ENCODE measurements at regions not wholly inside any gene's neighbourhood (a gene's known extent, or its start where the extent isn't known, plus 50 kb on each side); places are given as distances from the start of the nearest gene placed in this dataset.
"Not testable (repeated sequence)": the region's sequence is repeated elsewhere in the genome, so short reads cannot be mapped to it uniquely, and the experiment has no call there.

DNA sequence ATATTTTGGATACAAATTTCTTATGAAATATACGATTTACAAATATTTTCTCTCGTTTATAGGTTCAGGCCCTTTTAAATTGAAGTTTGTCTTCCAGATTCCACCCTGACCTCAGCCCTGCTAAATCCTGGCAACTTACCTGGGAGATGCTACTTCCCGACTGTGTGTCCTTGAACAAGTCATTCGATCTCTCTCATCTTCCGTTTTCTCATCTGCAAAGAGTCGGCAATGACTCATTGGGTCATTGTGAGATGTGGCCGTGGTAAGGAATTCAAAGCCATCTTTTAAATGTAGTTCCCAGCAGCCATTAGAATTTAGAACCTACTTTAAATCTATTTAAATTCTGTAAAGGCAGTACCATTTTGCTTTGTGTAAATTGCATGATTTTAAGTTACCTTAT is 72.5 kb downstream of the LHX2 start:
- DNase-seq (ENCODE audit: low spot score), result no peak
- intact Hi-C loops (cut with DNase I), result no loop called here

DNA sequence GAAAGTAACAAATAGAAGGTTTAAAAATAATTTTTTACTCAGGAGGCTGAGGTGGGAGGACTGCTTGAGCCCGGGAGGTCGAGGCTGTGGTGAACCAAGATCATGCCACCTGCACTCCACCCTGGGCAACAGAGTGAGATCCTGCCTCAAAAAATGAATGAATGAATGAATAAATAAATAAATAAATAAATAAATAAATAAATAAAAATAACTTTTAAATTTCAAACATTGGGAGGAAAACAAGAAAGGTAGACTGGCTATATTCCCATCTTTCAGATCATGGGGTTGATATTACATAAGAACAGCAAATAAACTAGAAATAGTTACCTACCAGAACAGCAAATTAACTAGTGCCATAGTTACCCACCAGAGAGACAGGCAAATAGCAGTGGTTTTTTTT is 75.7 kb downstream of the LHX2 start:
- DNase-seq (ENCODE audit: low spot score), result no peak
- intact Hi-C loops (cut with DNase I), result no loop called here

DNA sequence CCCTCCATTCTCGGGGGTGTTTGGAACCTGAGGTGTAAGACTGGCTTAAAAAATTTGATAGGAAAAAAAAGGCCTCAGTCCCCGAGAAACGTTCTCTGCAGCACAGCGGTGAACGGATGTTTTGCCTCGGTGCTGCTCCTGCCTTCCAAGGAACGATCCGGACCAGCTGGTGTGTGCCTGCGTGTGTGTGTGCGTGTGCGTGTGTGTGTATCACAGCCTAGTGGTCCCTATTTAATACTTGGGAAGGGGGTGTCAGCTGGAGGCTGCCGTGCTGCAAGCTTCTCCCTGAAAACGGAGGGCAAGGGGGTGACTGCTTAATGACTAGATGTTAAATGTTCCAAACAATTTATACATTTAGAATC is 76.9 kb downstream of the LHX2 start:
- no peak for DNase-seq (ENCODE audit: low spot score)
- intact Hi-C loops (cut with DNase I), result no loop called here

DNA sequence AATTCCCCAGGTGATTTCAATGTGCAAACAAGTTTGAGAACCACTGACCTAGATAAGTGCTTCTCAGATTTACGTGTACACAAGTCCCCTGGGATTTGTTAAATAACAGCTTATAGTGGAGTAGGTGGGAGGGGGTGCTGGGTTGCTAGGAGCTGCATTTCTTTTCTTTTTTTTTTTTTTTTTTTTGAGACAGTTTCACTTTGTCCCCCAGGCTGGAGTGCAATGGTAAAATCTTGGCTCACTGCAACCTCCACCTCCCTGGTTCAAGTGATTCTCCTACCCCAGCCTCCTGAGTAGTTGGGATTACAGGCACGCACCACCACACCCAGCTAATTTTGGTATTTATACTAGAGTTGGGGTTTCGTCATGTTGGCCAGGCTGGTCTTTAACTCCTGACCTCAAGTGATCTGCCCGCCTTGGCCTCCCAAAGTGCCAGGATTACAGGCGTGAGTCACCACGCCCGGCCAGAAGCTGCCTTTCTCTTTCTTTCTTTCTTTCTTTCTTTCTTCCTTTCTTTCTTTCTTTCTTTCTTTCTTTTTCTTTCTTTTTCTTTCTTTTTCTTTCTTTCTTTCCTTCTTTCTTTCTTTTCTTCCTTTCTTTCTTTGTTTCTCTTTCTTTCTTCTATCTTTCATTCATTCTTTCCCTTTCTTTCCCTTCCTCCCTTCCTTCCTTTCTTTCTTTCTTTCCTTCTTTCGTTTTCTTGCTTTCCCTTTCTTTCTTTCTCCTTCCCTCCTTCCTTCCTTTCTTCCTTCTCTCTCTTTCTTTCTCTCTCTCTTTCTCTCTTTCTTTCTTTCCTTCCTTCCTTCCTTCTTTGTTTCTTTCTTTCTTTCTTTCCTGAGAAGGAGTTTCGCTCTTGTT is 78.3 kb downstream of the LHX2 start:
- DNase-seq (ENCODE audit: low spot score); intact Hi-C loops (cut with DNase I): not testable (repeated sequence)

DNA sequence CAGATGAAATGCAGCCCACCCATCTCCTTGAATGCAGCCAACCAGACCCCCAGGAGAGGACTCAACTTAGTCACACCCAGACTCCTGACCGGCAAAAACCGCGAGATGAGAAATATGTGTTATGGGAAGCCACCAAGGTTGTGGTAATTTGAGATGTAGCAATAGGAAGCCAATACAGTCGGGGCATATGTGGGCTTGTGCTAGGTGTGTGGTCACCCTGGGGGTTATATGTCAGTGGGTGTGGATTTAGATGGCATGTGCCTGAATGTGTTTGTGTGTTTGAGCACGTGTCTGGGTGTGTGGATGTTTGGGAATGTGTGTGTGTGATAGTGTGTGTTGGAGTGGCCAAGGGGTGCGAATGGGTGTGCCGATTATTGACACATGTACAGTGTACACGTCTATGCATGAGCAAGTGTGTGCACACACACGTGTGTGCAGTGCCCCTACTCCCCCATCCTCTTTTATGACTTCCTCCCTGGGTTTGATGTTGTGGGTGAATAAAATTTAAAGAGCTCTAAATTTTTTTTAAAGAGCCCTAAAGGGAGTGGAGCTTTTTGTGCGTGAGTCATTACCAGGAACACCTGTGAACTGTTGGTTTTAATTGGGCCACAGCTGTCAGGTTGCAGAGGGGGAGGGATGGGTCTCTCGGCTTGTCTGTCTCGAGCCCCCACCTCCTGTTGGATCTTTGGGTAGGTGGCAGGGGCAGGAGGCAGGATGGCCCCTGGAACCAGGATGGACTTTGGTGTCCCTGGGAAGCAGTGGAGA is 86.8 kb downstream of the LHX2 start:
- no peak for DNase-seq (ENCODE audit: low spot score)
- intact Hi-C loops (cut with DNase I), result no loop called here

DNA sequence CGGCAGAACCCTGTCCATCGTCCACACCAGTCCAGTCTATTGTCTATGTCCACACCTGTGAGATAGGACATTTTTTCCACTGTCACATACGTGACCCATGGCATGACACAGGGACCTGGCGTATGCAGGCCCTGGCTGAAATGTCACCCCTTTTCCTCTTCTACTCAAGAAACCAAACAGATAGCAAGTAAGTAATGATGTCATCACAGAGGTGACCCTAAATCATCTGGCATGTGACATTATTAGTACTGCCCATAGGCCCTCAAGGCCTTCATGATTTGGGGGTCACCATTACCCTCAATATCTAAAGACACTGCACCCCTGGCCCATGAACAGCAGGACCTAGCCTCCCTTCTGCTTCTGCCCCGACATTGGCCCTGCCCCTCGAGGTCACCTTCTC is 88.3 kb downstream of the LHX2 start:
- intact Hi-C loops (cut with DNase I), result no loop called here
- DNase-seq (ENCODE audit: low spot score), result no peak

DNA sequence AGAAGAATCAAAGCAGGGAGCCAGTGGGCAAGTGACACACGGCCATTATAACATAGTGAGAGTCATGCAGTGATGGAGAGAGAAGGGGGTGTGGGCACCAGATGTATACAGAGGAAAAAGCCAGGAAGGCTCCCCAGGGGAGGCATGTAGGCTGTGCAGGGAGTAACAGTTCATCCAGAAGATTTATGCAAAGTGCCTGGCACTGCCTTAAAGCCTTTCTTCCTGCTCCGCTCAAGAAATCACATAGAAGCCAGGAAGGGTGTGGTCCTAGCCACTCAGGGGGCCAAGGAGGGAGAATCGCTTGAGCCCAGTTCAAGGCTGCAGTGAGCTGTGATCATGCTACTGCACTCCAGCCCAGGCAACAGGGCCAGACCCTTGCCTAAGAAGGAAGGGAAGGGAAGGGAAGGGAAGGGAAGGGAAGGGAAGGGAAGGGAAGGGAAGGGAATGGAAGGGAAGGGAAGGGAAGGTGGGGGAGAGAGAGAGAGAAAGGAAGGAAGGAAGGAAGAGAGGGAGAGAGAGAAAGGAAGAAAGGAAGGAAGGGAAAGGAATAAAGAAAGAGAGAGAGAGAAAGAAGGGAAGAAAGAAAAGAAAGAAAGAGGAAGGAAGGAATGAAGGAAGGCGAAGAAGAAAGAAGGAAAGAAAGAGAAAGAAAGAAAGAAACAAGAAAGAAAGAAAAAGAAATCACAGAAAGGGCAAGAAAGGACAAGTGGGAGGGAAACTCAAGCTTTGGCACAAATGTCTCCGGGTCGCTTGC is 89.8 kb downstream of the LHX2 start:
- no peak for DNase-seq (ENCODE audit: low spot score)
- intact Hi-C loops (cut with DNase I), result no loop called here

DNA sequence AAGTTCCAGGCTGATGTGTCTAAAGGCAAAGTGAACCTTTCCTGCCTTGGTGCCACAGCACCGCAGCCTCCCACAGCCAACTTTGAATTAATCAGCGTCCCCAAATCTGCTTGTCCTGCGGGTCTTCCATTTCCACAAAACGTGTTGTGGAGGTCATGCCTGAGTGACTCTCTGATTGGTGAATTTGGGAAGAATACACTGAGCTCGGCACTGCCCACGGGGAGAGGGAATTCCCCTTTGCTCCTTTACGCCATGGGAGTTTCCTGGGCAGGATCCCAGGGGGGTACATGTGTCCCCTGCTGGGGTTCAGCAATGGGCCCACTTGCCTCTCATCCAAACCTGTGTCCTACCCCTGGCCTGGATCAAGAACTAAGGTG is 90.4 kb downstream of the LHX2 start:
- DNase-seq (ENCODE audit: low spot score), result no peak
- intact Hi-C loops (cut with DNase I), result no loop called here

DNA sequence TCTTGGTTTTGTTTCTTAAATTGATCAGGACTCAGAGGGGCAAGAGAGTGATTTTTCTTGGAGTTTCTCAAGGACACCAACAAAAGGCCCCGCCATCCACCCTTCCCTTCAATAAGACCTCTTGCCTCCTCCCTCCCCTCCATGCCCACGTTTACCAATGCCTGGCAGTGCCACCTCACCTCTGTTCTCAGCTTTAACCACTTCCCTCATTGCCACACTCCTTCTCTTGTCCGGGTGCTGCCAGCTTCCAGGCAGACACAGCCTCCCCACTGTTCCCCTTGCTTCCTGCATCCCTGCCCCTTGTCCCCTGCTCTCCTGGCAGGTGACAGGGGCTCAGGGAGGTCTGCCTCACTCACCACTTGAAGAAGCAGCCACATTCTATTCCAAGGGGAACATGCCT is 90.8 kb downstream of the LHX2 start:
- no peak for DNase-seq (ENCODE audit: low spot score)

DNA sequence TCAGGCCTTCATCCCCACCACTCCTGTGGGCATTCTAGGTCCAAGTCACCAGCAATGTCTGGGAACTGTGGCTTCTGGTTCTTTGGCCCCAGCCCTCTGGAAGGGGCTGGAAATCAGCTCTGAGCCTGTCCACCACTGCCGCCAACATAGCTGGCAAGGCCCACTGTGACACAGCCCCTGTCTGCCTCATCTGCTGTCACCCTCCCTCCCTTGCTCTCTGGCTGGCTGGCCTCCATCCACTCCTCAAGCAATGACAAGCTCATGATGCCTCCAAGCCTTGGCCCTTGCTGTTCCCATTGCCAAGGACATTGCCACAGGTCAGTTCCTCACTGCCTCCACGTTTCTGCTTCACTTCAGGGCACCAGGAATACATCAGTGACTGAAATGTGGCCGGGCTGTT is 93.7 kb downstream of the LHX2 start:
- intact Hi-C loops (cut with DNase I), result no loop called here
- DNase-seq (ENCODE audit: low spot score), result no peak

More for the DNA sequence above, 90.8 kb downstream of the LHX2 start:
- intact Hi-C loops (cut with DNase I), result no loop called here

DNA sequence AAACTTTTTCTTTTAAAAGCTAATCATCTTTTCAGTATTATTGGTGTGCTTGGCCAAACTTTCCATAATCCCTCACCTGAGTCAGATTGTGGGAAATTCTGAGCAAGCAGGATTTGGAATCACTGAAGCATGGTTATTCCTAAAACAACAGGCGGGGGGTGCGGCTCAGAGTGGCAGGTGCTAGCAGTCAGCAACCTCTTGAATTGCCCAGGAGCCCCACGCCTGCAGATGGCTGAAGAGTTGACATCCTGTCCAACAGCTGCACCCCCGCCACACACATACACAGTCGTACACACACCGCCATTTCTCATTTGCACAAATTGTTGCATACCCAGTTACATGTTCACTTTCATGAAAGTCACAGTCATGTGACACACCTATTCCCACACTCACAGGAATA is 96.6 kb downstream of the LHX2 start:
- no peak for DNase-seq (ENCODE audit: low spot score)
- intact Hi-C loops (cut with DNase I), result no loop called here

DNA sequence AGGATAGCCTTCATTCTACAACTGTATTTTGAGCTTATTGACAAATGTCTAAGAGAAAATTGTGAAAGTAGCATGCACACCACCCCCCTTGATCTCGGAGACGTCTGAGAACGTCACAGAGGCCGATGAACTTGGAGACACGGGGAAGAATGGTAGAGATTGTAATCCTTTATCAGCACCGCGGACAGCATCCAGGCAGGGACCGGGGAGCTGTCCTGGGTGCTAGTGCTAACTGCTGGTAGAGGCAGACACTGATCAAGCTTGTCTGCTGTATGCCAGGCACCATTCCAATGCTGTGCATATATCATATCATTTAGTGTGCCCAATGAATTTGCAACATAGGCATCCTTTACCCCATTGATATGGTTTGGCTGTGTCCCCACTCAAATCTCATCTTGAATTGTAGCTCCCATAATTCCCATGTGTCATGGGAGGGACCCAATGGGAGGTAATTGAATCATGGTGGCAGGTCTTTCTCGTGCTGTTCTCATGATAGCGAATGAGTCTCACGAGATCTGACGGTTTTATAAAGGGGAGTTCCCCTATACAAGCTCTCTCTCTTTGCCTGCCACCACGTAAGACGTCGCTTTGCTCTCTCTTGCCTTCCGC is 98.8 kb downstream of the LHX2 start:
- DNase-seq (ENCODE audit: low spot score), result no peak
- intact Hi-C loops (cut with DNase I), result no loop called here

DNA sequence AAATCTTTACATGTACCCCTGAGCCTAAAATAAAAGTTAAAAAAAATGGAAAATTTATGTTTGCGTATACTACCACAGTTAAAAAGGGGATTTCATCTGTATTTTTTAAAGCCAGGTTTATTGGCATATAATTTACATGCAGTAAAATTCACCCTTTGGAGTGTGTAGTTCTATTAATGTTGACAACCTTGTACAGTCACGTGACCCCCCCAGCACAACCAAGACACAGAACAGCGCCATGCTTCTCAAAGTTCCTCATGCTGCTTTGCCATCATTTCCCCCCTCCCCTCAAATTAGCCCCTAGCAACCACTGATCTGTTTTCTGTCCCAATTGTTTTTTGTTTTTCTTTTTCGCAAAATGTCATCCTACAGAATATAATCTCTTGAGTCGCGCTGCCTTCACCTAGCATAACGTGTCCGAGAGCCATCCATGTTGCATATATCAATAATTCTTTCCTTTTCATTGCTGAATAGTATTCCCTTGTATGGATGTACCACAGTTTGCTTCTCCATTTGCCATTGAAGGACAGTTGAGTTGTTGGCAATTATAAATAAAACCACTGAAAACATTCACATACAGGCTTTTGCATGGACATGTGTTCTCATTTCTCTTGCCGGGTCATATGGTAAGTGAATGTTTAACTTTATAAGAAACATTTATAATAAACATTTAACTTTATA is 105.3 kb downstream of the LHX2 start:
- no peak for DNase-seq (ENCODE audit: low spot score)
- intact Hi-C loops (cut with DNase I), result no loop called here

DNA sequence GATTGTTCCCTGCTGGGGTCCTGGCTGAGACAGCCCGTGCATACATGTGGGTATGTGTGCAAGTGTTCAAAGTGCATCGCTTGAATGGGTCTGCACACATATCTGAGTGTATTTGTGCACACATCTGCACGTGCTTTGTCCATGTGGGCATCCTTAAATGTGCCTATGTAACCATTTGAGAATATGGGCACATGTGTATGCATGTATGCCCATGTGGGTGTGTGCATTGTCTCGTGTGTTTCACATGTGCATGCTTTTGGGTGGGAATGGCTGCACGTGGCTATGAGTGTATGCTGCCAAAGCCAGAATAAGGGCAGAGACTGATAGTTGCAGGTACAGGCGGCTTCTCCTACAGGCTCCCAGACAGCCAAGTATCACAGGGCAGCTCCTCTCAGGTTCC is 107.3 kb downstream of the LHX2 start:
- intact Hi-C loops (cut with DNase I), result no loop called here
- DNase-seq (ENCODE audit: low spot score), result no peak

DNA sequence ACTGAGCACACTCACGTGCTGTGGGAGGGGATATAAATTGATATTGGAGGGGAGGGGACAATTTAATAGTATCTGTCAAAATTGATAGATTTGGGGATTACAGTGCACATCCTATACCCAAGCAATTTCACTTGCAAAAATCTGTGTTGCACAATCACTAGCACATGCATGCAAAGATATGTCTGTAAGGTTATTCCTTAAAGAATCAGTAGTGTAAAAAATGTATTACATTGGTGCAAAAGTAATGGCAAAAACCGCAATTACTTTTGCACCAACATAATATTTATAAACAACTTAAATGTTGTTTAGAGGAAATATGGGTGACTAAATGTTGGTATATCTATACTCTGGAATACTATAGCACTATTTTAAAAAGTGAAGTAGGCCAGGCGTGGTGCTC is 108.7 kb downstream of the LHX2 start:
- intact Hi-C loops (cut with DNase I), result no loop called here
- DNase-seq (ENCODE audit: low spot score), result no peak

DNA sequence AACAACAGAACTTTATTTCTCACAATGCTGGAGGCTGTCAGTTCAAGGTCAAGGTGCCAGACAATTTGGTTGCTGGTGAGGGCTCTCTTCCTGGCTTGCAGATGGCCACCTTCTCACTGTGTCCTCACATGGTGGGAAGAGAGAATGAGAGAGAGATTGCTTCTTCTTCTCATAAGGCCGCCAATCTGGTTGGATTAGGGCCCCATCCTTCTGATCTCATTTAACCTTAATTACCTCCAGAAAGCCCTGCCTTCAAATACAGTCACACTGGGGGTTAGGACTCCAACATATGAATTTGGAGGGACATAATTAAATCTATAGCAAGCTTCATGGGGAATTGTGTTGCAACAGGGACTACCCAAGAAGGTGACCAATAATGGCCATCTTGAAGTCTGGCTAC is 110.2 kb downstream of the LHX2 start:
- DNase-seq (ENCODE audit: low spot score), result no peak
- intact Hi-C loops (cut with DNase I), result no loop called here

DNA sequence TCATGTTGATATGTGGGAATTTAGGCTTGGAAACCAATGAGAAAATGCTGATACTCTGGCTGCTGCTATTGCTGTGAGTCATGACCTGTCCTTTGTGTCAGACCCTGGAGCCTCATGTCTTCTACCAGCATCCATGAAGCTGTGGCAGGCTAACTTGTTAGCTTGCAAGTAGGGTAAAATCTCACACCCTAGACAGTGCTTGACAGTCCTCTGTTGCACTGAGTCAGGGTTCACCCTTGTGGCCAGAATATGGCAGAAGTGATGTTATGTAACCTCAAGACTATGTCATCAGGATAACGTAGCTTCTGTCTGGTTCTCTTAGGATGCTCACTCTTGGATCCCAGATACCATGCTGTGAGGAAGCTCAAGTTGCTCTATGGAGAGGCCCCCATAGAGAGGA is 110.8 kb downstream of the LHX2 start:
- no peak for DNase-seq (ENCODE audit: low spot score)
- intact Hi-C loops (cut with DNase I), result no loop called here

DNA sequence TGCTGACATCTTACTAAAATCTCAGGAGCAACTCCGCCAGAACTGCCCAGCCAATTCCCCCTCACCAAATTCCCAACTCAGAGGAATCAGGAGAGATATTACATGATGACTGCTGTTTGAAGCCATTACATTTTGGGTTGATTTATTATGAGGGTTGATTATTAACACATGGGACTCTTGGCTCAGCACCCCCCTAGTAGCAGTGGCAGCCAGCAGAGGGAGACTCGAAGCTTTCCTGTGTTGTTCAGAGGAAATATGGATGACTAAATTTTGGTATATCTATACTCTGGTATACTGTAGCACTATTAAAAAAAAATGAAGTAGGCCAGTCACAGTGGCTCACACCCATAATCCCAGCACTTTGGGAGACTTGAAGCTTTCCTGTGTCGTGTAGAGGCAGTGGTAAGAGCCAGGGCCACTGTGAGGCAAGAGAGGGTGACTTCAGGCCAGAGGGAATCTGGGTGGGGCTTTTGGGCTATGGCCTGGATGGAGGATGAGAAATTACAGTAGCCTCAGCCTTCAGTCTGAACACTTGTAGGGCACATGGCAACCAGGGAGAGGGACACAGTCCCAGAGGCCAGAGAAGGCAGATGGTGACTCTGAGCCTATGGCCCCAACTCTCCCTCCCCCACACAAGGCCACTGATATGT is 111.4 kb downstream of the LHX2 start:
- intact Hi-C loops (cut with DNase I), result no loop called here

DNA sequence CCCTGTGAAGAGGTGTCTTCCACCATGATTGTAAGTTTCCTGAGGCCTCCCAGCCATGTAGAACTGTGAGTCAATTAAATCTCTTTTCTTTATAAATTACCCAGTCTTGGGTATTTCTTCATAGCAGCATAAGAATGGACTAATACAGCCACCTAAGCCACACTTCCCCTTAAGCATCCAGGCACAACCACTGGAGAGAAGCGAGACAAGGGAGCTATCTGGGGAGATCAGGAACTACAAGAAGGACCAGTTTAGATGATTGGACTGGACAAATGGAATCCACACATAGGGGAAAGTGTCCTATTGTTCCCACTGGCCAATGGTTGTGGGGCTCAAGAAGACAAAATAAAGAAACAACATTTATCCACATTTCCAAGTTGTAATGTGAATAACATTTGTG is 112.1 kb downstream of the LHX2 start:
- intact Hi-C loops (cut with DNase I); DNase-seq (ENCODE audit: low spot score): not testable (repeated sequence)

More for the DNA sequence above, 111.4 kb downstream of the LHX2 start:
- DNase-seq (ENCODE audit: low spot score), result no peak
